ENCODE measurements at regions not wholly inside any gene's neighbourhood (a gene's known extent, or its start where the extent isn't known, plus 50 kb on each side); places are given as distances from the start of the nearest gene placed in this dataset.

DNA sequence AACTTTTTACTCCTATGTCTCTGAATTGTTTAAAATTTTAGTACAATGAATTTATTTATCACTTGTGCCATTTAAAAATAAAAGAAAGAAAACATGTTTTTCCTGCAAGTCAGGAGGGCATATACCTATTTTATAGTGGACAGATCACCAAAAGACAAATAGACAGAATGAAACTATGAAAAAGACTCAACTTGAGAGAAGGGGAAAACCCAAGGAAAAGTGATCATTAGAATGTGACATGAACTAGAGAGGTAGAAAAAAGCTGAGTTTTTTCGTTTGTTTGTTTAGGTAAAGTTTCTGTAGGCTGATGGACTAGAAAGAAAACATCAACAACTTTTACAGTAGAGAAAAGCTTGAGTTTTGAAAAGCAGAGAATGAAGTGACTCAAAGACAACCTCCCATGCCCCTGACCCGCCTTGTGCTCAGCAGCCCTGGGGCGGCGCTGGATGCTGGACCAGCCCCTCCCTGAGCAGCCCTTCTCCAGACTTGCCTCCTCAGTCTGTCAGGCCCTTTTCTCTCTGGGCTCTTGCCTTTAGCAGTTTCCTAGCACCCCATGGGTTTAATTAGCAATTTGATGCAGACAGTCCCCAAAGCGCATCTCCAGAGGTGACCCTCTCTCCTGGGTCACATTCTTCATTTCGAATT lies 95.1 kb upstream of the ARID2 start:
- DNase-seq: no peak

DNA sequence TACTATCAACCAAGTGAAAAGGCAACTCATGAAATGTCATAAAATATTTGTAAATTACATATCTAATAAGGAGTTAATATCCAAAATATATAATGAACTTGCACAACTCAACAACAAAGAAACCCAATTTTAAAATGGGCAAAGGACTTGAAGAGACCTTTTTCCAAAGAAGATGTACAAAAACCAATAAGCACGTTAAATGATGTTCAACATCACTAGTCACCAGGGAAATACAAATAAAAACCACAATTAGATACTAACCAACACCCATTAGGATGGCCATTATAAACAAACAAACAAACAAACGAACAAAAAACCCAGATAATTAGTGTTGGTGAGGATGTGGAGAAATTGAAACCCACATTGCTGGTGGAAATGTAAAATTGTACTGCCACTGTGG lies 92.3 kb upstream of the ARID2 start:
- no peak for DNase-seq

DNA sequence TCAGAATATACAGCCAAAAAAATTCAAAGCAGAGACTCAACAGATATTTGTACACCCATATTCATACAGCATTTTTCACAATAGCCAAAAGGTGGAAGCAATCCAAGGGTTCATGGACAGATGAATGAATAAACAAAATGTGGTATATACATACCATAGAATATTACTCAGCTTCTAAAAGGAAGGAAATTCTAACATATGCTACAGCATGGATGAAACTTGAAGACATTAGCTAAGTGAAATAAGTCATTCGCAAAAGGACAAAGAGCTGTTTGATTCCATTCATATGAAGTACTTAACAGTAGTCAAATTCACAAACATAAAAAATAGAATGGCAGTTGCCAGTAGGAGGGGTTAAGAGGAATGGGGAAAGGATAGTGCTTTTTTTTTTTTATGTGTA lies 91.8 kb upstream of the ARID2 start:
- no peak for DNase-seq

DNA sequence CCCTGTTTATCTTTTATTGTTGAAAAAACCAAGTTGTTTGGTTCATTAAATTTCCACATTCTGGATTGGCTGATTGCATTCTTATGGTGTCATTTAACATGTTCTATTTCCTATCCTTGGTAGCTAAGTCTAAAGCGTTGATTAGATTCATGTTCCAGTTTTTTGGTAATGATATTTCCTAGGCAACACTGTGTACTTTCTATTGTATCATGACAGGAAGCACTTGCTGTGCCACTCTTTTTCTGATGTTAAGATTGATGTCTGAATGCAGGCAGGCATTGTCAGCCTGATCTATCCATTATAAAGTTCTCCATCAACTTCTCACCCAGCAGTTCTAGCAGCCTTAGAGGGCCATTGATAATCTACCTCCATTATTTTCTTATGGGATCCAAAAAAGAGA lies 91.1 kb upstream of the ARID2 start:
- peak; percentile 51 for DNase-seq

DNA sequence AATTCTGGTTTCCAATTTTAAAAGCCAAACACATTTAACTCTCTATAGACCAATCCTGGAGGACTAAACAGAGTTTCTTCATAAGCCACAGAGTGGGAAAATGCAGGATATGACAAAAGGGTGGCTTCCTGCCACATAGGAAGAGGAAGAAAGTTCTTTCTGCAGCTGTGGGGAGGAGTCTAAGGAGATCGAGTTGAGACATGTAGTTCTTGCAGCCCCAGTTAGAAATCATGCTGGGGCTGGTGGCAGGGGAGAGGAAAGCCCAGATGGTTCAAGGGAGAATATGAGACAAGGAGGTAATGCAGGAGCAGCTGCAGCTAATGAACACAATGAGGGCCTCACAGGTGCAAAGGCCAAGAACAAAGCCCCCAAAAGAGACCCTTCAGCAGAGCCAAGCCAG lies 85.0 kb upstream of the ARID2 start:
- peak; percentile 67 for DNase-seq

DNA sequence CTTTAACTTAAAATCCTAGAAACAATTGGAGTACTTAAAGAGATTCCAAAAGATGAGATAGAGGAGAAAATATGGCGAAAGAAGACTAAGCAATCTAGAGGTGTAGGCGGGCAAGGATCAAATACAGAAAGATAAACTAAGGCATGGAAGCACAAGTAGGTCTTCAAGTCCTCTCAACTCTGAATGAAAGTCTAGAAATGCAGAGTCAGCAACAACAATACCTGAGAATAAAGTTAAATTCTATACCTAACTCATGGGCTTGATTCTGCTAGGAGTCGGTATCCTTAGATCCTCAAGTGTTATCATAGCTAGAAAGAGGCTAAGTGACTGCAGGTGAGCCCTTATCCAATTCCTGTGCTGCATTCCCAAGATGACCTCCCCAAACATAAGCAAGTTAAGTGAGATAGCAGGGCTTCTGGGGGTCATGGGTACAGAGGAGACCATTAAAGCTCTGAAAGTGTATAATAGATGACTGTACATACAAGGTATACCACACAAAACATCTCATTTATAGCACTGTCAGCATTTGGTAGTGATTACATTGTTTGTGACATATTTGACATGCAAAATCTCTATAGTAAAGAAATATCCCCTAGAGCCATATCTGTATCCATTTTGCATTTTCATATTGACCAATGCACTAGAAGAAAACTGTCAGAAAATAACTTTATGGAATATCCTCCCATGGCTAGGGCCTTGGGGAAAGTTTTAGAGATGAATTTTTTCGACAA lies 82.5 kb upstream of the ARID2 start:
- DNase-seq: no peak

DNA sequence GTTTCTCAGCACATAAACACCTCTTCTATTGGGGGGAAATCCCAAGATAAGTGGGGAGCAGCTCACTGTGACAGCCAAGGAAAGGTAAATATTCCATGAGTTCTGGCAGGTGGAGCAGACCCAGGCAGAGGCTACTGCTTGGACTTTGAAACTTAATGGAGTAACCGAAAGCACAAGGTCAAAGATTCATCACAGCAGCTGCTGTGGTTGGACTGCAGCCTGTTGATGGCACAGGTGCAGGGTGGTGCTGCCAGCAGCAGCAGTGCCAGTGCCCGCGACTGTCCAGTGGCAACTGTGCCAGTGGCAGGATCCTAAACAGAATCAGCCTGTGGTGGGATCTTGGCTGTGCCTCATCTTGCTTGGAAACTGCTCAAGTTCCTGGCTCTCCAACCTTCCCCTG lies 81.4 kb upstream of the ARID2 start:
- peak; percentile 29 for DNase-seq

DNA sequence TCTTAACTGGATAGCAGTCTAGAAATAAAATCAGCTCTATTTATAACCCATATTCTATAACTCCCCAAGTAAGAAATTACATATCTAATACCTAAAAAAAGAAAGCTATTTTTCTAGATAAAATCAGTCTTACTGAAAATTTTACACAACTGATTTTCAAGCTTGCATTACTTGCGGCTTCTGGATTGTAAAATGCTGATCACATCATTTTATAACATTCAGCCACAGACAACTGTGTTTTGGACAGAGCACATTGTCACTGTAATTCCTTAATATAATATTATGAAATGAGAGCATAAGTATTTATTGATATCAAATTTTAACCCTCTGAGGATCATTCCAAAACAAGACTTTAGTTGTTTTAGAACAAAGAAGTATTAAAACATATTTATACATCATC lies 78.5 kb upstream of the ARID2 start:
- DNase-seq: no peak

DNA sequence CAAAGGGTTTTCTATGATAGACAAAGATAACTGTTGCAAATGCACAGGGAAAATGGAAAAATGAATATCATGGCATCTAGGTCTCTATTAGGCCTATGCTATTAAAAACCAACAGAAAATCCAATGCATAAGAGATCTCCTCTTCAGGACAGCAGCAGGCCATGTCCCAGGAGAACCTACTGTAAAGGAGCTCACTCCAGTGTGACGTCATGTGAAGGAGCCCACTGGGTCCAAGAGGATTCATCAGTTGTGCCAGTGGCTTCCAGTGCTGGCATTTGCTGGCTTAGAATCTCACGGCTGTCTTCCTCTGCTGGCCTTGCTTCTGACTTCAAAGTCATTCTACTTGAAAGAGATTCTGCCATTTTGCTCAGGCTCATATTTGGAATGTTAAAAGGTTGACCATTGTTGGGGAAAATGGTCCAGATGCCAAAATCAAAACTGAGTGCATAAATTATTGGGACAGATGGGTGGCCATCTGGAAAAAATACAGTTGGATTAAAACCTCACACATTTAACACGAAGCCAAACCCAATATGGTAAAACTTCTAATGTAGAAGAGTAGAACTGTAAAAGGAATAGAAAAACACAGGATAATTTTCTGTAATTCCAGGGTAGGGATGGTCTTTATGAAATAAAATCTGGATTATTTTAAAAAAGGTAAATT lies 75.4 kb upstream of the ARID2 start:
- peak; percentile 54 for DNase-seq

DNA sequence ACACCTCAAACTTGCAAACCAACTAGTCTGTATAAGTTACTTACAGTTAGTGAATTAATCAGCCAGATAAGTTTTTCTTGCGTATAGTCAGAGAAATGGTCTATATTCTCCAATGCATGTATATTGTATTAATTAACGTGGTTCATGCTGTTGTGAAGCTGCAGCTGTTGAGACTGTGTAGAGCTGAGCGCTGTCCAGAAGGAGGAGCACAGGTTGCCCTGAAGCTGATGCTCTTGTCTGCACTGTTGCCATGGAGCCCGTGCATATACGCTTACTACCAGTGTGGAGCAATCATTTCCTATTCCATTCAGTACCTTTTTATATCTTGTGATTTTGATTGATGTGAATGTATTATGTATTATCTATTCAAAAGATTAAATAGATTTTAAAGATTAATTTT lies 74.3 kb upstream of the ARID2 start:
- peak; percentile 88 for DNase-seq

DNA sequence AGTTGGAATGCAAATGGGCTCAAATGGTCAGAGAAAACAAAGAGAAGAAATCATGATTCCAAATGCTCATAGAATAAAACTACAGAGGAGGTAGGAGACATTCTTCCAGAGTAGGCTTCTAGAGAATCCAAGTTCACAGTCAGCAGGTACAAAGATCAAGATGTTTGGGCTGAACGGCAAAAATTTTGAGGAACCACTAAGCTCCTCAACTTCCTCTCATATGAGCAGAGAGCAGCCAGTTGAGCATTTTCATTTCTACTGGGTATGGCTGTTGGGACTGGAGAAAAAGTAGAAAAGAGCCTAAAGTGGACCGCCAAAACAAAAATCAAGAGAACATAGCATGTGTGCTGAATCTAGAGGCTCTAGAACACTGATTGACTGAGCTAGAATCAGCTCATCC lies 73.8 kb upstream of the ARID2 start:
- DNase-seq: no peak

DNA sequence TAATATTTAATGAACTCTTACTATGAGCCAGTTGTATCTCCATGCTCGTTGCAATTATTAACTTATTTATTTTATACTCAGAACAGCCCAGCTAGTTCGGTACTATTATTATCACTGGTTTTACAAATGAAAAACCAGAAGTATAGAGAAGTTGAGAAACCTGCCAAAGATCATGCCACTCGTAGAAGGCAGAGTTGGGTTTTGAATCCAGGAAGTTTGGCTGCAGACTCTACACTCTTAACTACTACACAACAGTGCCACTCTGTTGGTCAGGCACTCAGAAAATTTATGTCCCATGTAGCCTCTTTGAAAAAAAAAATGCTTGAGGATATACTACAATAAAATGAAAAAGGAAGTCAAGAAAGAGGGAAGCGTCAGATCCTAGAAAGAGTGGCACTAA lies 71.5 kb upstream of the ARID2 start:
- DNase-seq: no peak

DNA sequence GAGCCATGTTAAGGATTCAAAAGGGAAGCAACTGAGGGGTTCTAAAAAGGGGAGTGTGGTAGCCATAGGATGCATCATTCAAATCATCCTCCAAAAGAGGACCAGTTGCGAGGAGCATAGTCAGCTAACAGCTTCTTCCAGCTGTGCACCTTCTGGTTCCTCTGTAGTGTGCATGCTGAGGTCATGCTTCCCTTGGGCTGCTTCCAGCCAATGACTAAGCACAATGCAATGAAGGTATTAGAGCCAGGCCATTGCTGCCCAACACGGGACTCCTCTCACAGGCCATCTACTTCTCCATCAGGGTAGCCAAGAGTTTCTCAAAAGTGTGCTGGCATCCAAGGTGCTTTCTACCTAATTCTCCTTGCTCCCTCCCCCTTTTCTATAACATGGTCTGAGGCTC lies 69.2 kb upstream of the ARID2 start:
- peak; percentile 51 for DNase-seq

DNA sequence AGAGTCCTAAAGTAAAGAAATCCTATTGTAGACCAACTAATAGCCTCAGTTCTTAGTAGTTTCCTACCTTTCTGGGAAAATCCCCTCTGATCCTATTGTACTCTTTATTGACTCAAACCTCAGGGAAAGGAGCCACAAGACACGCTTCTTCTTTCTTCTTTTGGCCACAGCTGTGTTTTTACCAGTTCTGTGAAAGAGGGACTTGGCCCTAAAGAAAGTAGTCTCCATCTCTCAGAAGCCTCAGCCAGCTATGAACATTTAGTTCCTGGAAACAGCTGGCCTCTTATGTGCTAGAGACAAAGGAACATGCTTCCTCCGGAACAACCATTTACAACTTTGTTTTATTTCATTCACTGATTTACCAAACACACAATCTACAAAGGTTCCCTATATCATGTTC lies 66.1 kb upstream of the ARID2 start:
- DNase-seq: peak; percentile 13

DNA sequence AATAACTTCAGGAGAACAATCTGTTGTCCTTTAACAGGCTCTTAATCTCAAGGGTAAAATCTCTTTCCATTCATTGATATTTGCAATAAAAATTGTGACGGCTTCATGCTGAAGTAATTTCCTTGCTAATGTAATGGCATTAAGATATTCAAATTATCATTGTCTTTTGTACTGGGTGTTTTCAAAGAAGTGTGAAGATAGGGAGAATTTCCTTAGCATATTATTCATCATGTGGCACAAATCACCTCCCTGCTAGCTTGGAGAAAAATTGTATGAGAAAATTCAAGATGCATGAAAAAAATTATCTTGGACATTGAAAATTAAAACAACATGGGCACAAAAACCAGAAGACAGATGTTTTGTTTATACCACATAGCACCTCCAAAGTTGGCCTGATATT lies 63.6 kb upstream of the ARID2 start:
- DNase-seq: no peak

DNA sequence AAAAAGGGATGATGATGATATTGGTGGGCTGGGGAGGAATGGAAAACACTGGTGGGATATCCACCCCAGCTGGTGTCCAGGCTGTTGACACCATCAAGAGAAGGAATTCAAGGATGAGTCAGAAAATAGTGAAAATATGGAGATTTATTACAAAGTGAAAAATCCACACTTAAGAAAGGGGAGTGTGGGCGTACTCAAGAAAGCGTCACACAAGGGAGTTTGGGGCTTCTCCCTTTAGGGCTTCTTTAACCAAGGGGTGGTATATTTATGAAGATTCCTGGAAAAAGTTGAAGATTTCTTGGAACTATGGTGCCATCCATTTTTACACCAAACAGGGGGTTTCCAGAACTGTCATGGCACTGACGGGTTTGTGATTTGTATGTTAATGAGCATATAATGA lies 63.1 kb upstream of the ARID2 start:
- no peak for DNase-seq

DNA sequence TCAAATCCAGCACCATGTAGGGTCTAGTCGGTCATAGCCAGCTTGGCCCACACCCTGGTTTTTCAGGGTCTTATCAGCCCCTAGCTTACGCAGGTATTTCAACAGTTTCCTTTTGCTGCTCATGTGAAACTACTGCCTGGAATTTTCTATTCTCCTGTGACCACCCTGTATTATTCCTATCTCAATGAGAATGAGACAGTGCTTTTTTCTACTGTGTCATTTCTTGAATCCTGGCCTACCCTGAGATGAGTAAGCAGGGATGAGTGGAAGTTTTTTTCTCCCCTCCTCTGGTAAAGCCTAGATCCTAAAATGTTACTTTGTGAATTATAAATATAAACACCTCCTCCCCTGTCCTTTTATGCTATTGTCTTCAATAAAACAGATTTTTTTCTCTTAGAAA lies 62.7 kb upstream of the ARID2 start:
- no peak for DNase-seq

DNA sequence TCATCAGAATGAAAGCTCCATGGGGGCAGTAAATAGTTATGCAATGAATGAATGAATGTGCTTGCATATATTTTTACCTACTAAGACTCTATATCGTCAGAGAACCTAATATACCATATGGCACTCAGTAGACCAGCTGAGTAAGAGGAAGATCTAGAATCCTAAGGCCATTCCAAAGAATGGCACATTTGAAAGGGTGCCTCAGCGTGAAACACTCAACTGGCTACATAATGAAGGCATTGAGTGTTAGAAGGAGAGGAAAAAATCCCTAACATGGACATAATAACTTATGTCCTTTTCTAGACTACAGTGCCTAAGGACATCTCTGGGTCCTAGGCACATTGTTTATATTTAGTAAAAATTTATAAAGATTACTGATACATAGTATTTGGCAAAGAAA lies 61.7 kb upstream of the ARID2 start:
- no peak for DNase-seq

DNA sequence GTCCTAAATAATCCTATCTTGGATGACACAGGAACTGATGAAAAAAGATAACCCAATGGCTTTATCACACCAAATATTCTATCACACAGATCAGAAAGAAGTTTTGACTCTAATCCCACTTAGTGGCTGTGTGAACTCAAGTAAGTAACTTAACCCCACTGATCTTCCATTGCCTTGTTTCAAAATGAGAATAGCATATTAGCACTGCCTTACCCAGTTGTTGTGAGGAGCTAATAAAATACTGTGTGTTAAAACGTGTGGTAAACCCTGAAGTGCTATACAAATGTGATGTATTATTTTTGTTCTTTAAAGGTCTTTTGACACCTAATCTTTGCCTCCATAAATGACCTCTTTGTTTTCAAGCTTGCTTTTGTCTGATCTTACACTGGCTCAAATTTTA lies 60.9 kb upstream of the ARID2 start:
- DNase-seq: no peak

DNA sequence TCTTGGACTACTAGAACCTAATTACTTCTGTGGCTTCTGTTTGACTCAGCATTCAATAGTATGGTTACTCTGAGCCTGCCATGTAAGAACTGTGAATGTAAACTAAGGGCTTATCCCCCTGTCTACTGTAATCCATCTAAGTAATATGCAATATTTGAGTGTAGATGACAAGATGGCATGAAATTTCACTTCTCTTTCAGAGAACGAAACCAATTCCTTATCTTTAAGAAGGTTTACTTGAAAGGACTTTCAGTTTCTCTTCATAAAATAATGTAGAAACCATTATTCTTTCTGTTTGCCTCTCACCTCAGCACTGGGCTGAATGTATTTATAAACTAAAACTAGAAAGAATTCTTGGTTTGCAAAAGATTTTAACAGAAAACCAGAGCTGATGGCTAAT lies 60.4 kb upstream of the ARID2 start:
- no peak for DNase-seq

DNA sequence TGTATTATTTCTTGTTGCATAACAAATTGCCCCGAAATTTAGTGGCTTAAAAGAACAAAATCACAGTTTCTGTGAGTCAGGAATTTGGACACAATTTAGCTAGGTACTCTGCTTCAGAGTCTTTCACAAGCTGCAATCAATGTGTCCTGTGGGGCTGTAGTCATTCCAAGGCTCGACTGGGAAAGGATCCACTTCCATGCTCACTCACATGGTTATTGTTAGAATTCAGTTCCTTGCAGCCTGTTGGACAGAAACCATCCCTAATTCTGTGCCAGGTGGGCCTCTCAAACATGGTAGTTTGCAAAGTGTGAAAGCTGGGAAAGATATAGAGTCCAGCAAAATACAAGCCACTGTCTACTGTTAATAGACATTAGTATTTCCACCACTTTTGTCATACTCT lies 59.7 kb upstream of the ARID2 start:
- no peak for DNase-seq

DNA sequence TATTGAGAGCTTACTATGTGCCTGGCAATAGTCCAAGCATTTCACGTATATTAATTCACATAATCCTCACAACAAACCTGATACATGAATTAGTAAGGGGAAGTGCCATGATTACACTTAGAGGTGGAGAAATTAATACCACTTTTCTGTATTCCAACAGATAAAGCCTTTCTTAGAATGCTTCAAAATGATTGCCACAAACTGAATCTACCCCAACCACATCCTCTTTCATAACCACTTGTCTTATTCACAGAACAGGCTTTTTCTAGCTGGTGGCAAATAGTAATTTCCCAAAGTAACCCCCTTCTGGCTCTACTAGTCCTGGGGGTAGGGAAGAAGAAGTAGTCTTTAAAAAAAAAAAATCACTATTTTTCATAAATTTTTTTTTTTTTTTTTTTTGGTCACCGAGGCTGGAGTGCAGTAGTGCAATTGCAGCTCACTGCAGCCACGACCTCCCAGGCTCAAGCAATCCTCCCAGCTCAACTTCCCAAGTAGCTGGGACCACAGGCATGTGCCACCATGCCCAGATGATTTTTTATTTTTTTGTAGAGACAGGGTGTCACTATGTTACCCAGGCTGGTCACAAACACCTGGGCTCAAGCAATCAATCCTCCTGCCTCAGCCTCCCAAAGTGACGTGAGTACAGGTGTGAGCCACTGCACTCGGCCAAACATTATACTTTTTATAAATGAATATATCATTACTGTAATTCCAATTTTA lies 59.0 kb upstream of the ARID2 start:
- no peak for DNase-seq

DNA sequence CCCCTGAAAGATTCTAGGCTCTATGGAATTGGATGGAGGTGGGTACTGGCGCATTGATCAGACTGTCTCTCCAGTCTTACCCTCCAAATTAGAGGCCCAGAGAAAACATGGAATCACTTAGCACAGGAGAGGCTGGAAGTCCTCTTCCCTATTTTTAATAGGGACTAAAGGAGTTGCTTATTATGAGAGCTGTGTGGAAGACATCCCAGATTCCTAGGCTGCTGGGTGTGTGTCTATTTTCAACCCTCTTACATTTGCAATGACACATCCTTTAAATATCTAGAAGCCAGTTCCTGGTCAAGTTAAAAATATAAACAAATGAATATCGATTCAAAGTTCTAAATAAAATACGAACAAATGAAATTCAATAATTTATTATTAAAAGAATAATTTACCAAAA lies 58.3 kb upstream of the ARID2 start:
- no peak for DNase-seq

Data from NCI-H69 (cell line).